COLO829 (cell line): ENCODE measurements at regions not wholly inside any gene's neighbourhood (a gene's known extent, or its start where the extent isn't known, plus 50 kb on each side); places are given as distances from the start of the nearest gene placed in this dataset.
A peak's percentile ranks its signal among the peaks of the same experiment; 100 is the strongest.

Source experiments
- DNase-seq: peaks from one replicate; pipeline ENCODE4 v3.0.0; 2012; ENCODE audit warnings: low spot score

DNA sequence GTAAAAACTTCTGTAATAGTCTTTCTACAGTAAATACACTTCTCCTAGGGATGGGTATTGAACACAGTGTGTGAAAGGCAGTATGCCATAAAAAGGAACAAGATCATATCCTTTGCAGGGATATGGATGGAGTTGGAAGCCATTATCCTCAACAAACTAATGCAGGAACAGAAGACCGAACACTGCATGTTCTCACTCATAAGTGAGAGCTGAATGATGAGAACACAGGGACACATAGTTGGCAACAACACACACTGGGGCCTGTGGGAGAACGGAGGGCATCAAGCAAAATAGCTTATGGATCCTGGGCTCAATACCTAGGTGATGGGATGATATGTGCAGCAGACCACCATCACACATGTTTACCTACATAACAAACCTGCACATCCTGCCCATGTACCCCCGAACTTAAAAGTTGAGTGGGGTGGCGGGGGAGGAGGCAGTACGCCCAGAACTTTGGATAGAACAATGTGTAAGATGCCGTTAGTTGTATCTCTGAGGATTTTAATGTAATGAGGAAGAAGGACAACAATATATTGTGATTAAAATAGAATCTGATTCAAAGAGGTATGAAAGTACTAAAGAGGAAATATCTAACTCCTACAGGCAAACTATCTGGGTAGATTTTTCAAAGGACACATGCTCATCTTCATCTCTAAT is 183.2 kb downstream of the NDFIP2 start:
- no peak for DNase-seq

DNA sequence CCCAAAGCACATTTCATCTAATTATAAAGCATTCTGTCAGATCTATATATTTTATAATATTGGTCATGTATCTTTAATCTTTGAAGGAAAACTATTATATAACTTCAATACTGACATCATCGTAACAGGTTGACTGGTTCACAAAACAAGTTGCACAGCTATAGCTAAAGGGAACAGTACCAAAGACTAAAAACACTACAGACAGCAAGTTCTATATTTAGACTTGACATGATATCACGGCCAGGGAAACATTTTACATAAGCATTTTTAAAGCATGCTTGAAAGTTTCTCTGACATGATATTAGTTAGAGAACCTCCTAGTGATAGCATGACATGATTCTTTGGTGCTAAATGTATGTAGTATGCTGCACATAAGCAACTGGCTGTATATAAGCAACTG is 182.5 kb downstream of the NDFIP2 start:
- DNase-seq: no peak

DNA sequence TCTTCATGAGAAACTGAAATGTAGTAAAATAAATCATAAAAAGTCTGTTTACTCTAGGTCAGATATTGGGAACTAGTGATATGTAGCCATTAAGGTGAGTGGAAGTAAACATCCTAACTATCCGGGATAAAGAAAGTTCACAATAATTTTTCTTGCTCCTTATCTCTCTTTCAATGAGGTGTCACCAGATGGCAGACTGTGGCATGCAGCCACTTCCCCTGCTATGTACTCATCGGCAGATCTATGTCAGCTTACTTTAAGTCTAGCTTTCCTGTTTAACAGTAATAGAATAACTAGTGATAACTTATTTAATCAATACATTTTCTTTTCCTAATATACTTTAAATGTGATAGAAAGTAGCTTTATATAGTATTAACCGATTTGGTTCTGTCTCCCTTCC is 181.9 kb downstream of the NDFIP2 start:
- no peak for DNase-seq

DNA sequence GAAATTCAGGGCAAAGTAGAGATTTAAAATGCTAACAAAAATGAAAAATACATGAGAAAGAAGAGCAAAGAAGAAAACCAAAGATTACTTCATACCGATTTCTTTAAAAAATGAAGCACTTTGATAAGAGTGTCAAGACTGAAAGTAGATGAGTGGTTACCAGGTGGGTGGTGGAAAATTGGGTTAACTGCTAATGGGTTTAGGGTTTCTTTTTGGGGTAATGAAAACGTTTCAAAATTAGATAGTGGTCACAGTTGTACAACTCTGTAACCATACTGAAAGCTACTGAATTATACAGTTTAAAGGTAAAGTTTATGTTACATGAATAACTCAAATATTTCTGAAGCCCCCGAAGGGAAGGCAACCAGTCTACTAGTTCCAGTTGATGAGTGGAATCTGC is 179.4 kb downstream of the NDFIP2 start:
- DNase-seq: no peak

DNA sequence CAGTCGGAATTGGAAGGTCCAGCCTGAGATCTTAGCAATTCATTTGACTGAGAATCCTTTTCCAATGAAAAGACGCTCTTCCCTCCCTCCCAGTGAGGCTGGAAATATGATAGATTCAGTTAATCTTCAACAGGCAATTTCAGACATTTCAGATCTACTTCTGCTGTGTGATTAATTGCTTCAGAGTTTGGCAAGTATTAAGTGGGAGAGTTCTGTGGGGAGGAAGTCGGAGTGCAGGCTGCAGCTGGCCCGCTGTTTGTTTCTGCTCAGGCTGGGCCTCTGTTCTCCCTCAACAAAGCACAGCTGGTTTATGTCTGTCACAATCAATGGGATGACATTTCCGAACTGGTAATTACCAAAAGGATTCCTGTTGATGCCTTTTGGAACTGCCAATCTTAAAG is 178.2 kb downstream of the NDFIP2 start:
- DNase-seq: no peak

DNA sequence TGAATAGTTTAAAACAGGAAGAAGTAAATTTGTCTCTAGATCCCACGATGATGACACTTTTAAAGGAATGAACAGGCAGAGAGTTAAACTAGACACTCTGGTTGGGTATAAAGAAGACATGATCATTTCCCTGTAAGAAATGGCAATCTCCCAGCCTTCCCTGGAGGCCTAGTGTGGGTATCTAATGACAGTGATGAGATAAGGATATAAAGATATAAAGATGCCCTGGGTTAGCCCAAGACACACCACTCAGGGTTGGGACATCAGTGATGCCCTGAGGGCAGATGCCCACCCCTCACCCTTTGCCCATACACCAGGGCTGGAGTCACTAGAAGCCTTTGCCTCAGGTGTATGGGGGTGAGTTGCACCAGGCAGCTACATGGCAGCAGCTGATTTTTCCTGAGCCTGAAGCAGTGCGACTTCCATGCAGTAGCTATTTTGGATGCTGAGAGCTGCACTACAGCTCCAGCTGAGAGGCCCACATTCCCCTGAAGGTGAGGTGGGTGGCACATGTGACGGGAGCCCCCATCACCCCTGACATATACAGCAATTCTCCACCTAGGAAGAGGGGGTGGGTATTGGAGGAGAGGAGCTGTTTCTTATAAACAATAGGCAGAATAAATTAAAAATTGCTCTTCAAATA is 177.5 kb downstream of the NDFIP2 start:
- DNase-seq: no peak

DNA sequence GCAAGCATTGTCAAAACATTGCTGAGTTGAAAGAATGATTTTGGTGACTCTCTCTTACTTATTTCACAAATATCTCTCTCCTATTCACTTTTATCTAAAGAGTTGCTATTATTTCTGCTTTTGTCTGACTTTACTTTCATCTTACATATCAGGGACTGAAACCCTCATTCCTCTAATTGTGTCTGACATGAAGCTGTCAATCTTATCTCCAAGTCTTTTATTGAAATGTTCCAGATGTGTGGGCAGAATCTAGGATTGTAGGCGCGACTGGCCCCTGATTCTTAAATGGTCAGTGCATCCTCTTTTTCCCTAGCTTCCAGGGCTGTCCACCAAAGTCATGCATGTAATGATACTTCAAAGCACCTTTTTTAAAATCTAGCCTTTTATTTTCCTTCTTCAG is 174.6 kb downstream of the NDFIP2 start:
- DNase-seq: no peak

DNA sequence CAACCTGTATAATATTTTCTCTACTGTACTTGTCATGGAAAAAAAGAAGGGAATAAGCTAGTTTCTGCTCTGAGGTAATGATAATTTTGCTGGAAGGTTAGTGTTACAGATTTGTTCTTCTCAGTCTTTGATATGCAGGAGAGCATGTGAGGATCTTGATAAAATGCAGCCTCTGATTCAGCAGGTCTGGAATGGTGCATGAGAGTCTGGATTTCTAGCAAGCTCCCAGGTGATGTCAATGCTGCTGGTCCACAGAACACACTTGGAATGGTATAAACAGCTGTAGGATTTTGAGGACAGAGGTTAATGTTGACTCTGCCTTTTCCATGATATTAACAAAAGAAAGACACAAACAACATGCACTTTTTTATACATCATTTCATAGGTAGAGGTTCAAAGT is 173.6 kb downstream of the NDFIP2 start:
- DNase-seq: no peak

DNA sequence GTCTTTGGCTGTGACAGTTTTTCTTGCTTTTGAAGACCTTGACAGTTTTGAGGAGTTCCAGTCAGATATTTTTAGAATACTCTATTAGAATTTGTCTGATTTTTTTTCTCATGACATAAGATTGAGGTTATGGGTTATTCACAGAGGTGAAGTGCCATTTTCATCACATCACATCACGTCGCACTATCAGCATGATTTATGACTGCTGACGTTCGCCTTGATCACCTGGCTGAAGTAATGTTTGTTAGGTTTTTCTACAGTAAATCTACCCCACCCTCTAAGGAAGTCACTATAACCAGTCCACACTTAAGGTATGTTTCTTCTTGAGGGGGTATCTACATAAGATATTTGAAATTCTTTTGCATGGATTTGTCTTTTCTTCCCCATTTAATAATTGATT is 169.7 kb downstream of the NDFIP2 start:
- DNase-seq: no peak

DNA sequence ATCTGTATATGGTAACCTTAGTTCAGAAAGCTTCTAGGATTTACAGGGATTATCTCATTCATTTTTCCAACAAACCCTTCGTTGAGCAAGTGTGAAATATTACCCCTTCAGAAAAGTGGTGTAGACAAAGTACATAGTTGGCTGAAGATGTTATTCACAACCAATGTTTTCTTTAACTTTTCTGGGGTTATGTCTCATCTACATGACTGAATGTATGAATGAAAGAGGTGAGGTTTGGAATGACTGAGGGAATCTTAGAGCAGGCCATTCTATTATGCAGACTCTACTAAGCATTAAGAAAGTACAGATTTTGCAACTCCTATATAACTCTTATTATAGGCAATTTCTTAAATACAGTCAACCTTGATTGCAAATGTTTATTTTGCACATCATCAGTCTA is 167.2 kb downstream of the NDFIP2 start:
- DNase-seq: no peak

DNA sequence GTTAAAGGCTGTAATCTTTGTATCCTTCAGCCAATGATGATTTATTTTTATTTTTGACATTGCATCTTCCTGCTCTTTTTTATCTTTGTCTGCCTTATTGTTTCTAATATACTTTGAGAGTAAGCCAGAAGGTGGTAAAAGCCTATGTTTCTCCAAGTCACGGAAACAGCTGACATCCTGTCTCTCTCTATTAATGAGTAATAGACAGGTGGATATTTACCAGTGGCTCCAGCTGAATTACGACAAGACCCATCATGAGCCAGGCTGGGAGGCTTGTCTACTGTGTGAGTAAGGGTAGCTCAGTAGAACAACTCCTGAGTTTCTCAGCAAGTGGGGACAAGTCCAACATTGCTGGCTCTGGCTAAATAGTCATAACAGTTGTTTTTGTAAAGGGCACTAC is 166.6 kb downstream of the NDFIP2 start:
- no peak for DNase-seq

DNA sequence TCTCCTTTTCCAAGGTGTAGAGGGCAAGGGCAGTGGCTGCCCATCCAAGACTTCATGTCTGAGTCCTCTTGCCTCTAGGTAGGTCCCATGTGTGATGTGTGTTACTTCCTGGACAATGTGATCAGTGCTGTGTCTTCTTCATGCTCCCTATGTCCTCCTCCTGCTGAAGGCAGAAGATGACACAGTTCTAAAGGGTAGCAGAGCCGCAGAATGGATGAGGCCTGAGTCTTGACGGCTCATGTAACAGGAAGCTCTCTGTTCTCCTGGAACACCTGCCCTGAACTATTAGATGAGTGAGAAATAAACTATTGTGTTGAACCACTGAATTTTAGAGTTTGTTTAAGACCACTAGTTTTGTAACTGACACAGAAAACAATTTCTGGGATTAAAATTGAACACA is 165.9 kb downstream of the NDFIP2 start:
- no peak for DNase-seq

DNA sequence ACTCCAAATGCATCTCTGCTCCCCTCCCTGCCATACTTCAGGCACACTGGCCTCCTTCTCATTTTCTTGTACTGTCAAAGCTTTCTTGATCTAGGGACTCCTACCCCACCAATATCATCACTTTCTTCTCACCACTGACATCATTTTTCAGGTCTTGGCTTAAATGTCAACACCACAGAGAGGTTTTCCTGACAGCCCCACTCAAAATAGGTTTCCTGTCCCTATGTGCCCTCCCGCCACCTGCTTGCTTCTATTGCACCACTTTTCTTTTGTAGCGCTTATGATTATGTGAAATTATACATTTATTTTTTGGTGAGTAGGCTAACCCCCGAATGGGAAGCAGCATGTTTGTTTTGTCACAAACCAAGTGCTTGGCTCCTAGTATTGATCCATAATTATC is 164.6 kb downstream of the NDFIP2 start:
- DNase-seq: no peak

DNA sequence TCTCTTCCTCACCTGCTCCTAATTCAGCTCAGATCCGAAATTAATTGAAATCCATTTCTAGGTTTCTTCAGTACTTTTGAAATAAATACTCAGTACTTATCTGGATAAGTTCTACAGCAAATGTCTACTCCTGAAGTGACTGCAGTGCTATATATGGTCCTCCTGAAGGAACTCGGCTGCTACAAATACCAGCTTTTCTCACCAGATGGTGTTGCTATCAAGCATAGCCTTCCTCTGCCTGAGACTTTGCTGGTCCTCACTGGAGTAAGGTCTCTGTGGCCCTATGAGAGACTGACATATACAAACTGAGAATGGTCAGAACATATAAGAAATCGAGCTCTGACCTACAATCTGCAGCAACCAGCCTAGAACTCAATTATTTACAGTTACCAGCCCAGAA is 161.6 kb downstream of the NDFIP2 start:
- DNase-seq: no peak

DNA sequence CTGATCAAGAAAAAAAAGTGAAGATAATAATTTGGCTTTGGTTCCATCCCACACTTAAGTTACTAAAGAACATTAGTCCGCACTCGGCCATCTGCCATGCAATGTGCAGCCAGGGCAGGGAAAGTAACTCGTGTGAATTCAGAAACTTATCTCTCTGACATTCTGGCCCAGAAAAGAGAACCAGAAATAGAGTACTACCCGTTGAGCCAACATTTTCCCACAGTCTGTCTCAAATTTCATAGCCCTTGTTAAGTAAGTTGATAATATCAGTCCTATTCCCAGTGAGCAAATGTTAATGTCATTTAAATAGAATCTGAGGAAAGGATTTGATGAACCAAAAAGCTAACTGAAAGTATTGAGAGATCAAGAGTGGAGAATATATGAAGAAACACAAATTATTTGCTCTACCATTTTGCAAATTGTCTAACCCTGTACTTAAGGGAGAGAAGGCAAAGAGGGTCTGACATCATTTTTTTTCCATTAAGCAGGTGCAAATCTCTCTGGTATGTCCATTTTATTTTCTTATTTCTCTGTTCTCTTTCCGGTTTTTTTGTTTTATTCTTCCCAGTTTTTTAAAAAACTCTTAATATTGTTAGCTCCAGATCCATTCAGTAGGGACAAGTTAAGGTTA is 156.3 kb downstream of the NDFIP2 start:
- DNase-seq: no peak

DNA sequence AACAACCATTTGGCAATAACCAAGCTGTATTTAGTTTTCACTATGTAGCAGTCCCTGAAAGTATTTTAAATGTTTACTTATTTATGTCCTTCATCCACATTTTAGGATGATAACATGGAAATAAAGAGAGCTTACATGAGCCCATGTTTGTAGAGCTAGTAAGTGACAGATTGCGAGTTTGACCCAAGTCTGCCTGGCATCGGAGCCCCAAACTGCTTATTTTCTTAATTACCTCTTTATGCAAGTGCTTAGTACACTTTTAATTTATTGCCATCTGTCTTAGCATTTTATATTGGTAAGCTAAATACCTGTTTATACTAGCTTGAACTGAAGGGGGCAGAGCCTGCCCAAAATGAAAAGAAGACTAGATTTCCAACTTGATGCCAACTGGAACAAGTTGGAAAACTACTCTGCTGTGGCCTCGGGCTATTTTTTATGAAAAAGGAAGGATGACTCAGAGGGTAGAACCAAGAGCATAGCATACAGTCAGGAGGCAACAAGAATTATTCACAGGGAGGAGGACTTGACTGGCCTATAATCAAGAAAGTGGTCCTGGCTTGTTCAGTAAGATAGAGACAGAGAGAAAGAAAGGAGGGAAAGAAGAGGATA is 150.2 kb downstream of the NDFIP2 start:
- peak; percentile 88 for DNase-seq

DNA sequence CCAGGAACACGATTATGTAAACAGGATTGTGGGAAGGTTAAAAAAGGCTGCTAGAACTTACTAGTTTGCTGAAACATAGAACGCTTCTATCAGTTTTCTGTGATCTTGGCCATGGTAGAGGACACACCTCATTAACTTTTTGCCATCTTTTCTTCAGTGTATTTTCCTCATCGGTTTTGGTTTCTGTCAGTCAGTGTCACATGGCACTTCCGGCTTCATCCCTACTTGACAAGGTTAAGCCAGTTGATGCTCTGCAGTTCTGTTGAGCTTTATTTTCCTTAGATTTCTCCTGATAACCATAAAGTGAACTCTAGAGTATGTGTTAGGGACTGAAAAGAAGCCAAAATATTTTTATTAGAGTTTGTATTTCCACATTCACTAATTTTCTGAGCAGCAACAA is 147.5 kb downstream of the NDFIP2 start:
- no peak for DNase-seq

DNA sequence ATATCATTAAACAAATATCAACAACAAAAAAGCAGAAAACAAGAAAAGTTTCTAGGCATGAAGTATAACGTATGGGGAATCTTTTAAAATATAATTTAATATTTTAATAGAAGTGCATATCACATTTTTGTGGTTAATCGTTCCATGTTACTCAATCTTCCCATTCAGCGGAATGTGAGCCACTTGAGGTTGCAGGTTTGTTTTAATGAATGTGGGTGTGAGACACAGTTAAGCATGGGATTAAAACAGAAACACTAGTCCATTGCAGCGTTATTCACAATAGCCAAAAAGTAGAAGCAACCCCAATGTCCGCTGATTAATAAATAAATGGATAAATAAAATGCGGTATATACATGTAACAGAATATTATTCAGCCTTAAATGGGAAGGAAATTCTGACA is 146.0 kb downstream of the NDFIP2 start:
- DNase-seq: no peak

DNA sequence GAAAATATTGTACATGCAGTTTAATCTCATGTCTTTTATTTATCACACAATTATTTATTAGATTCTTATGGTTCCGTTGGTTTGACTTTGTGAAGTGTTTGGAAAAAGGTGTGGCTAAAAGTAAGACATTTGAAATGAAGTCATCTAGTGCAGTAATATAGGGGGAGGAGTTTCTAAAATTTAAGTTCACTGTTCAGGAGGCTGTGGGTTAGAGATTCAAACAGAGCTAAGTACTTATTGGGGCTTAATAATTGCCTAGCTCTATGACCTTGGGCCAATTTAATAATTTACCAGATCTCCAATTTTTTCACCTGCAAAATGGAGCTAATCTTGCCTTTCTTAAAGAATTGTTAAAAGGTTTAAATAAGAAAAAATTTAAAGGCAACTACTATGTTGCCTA is 144.6 kb downstream of the NDFIP2 start:
- no peak for DNase-seq

DNA sequence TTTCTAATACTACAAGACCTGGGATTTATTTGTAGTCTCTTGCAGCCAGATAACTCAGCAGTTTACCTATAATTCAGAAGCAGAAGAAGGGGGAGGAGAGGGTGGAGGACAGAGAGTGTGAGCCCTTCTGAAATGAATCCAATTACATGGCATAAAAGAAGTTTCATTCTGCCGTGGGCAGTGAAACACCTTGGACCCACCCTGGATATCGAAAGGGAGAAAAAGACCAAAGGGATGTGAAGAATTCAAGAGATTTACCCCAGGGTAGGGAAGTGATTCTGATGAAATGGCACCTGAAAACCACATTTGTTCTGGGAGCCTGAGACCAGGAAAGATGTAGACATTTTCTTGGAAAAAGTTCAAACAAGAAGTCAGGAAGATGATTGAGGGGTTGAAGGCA is 140.9 kb downstream of the NDFIP2 start:
- no peak for DNase-seq

DNA sequence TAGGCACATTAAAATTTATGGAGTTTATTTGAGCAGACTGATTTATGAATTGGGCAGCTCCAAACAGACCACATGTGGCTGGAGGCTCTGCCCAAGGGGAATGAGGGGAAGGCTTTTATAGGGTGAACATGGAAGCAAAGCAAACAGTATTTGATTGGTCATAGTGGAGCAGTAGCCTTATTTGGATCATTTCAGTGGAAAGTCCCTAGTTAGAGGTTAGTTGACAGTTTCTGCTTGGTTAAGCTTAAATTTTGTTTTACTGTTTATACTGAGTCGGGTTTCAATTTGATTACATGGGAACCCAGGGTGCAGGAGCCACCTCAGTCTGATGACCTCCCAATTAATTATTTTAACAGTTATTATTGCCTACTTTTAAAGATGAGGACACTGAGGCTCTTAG is 140.5 kb downstream of the NDFIP2 start:
- DNase-seq: no peak

DNA sequence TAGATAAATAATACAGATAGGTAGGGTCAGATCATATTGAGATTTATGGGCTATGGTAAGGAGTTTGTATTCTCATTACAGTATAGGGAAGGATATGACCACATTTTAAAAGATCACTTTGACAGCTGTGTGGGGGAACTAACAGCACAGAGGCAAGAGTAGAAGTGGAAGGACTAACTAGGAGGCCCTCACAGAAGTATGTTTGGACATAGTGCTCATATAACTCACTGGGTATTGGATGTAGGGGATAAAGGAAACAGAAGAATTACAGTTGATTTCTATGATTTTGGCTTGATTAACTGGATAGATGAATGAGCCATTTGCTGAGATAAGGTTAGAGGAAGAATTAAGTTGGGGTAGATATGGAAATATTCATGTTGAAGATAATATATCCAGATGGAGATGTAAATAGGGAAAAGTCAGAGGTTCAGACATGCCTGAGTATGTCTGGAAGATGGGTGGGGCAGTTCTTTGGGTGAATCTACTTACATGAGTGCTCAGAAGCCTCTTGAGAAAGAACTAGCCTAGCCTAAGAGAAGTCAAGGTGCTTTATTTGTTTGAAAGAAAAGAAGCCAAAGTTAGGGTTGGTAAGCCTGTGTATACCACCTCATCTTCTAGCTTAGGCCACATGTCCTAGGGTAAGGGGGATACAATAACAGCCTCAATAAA is 133.4 kb downstream of the NDFIP2 start:
- DNase-seq: no peak

DNA sequence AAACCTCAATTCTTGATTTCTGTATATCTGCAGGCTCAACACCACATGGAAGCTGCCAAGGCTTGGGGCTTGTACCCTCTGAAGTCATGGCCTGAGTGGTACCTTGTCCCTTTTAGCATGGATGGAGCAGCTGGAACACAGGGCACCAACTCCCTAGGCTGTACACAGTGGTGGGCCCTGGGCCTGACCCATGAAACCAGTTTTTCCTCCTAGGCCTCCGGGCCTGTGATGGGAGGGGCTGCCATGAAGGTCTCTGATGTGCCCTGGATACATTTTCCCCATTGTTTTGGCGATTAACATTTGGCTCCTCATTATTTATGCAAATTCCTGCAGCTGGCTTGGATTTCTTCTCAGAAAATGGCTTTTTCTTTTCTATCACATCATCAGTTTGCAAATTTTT is 131.6 kb downstream of the NDFIP2 start:
- no peak for DNase-seq
